ENCODE measurements at regions not wholly inside any gene's neighbourhood (a gene's known extent, or its start where the extent isn't known, plus 50 kb on each side); places are given as distances from the start of the nearest gene placed in this dataset.
"Not testable (repeated sequence)": the region's sequence is repeated elsewhere in the genome, so short reads cannot be mapped to it uniquely, and the experiment has no call there.

- Histone ChIP-seq H3K4me1 (peaks cover 12% of the 10 kb centered on the region), H3K27ac (no peak overlapping the region), H3K9me3 (no peaks in the 10 kb centered on the region), H3K4me3 (no peak overlapping the region), H3K4me2 (no peak overlapping the region)
- no peak for DNase-seq (ENCODE audit: low read depth in 1 of 2, low spot score in 1 of 2)
- ChIA-PET POLR2A (no interaction called here), CTCF (no interaction called here)
- no peak for FAIRE-seq
- 78% methylated on average over 6 of the region's 6 CpGs for WGBS (ENCODE audit: missing lambda C conversion rate)
- ATAC-seq = no peak
- TF ChIP-seq CBX2 (IDR thresholded peaks at IDR 0.05; ENCODE audit: borderline replicate concordance, low read depth) (no peak), MAX (IDR thresholded peaks at IDR 0.05) (no peak), JUN (IDR thresholded peaks at IDR 0.05) (no peak), HOXA7 (CRISPR knock-in tag; IDR thresholded peaks at IDR 0.05) (no peak), ZSCAN20 (CRISPR knock-in tag; IDR thresholded peaks at IDR 0.05) (no peak), HOXB13 (CRISPR knock-in tag; IDR thresholded peaks at IDR 0.05; ENCODE audit: low read depth) (no peak), ZFP36 (IDR thresholded peaks at IDR 0.05; ENCODE audit: borderline replicate concordance, partially characterized antibody) (no peak), NPAS2 (CRISPR knock-in tag; IDR thresholded peaks at IDR 0.05; ENCODE audit: borderline replicate concordance) (no peak), RARB (CRISPR knock-in tag; IDR thresholded peaks at IDR 0.05) (no peak), PHF8 (IDR thresholded peaks at IDR 0.05; ENCODE audit: borderline replicate concordance, low read depth) (no peak), E2F6 (IDR thresholded peaks at IDR 0.05; ENCODE audit: borderline replicate concordance, low read depth) (no peak)
These were observed 88.0 kb upstream of the BTN3A2 start for GRCh38 chr6:26276841-26277648.

DNA sequence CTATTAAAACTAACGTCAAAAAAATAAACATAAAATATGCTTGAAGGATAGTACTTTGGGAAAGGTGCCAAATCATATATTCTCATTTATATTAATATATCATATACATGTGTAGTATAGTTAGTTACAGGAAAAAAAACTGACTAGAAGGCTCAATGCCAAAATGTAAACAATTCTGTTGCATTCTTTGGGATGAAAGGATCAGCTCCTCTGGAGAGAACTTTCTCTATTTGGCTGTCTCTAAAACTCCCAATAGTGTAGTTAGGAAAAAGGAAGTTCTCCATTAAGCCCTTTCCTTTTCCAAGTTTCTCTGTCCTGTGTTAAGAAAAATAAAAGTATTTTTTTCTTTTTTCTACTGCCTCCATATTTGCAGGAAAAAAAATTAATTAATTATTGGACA, 86.5 kb upstream of the BTN3A2 start:
- DNase-seq (ENCODE audit: low read depth in 1 of 2, low spot score in 1 of 2) (no peak), ATAC-seq (no peak), FAIRE-seq (no peak)
- Histone ChIP-seq H3K4me2 (no peak overlapping the region), H3K4me3 (no peak overlapping the region), H3K27ac (no peak overlapping the region), H3K4me1 (peaks cover 24% of the 10 kb centered on the region), H3K9me3 (no peaks in the 10 kb centered on the region)
- 73% methylated on average over 1 of the region's 1 CpG for WGBS (ENCODE audit: missing lambda C conversion rate)
- ChIA-PET POLR2A (no interaction called here), CTCF (interaction anchor here (0.8 kb wide), 1 partner anchor 317 kb away, joined by 3 read pairs; no protein-coding TSS in a partner anchor)
- no peak for TF ChIP-seq PHF8 (IDR thresholded peaks at IDR 0.05; ENCODE audit: borderline replicate concordance, low read depth)
- no peak for TF ChIP-seq SMC3 (IDR thresholded peaks at IDR 0.05)
- no peak for TF ChIP-seq BHLHE40 (IDR thresholded peaks at IDR 0.05; ENCODE audit: low read depth, low read length)
- no peak for TF ChIP-seq HOXA7 (CRISPR knock-in tag; IDR thresholded peaks at IDR 0.05)
- TF ChIP-seq FOSB (CRISPR knock-in tag; IDR thresholded peaks at IDR 0.05) = no peak
- TF ChIP-seq E2F6 (IDR thresholded peaks at IDR 0.05; ENCODE audit: borderline replicate concordance, low read depth) = no peak
- TF ChIP-seq NFE2L2 (conservative IDR thresholded peaks at IDR 0.05; ENCODE audit: low read length) = no peak
- no peak for TF ChIP-seq ZNF302 (CRISPR knock-in tag; IDR thresholded peaks at IDR 0.05)
- TF ChIP-seq CTCF (IDR thresholded peaks at IDR 0.05) = no peak
- TF ChIP-seq RFX5 (IDR thresholded peaks at IDR 0.05) = no peak
- no peak for TF ChIP-seq POLR2AphosphoS2 (conservative IDR thresholded peaks at IDR 0.05; ENCODE audit: low read length)
- no peak for TF ChIP-seq SREBF2 (IDR thresholded peaks at IDR 0.05)
- no peak for TF ChIP-seq CEBPB (IDR thresholded peaks at IDR 0.05)
- no peak for TF ChIP-seq HDAC2 (IDR thresholded peaks at IDR 0.05)
- TF ChIP-seq NPAS2 (CRISPR knock-in tag; IDR thresholded peaks at IDR 0.05; ENCODE audit: borderline replicate concordance) = no peak
- TF ChIP-seq MAZ (IDR thresholded peaks at IDR 0.05; ENCODE audit: borderline replicate concordance, low read depth, low read length) = no peak
- TF ChIP-seq, protein P1, sequence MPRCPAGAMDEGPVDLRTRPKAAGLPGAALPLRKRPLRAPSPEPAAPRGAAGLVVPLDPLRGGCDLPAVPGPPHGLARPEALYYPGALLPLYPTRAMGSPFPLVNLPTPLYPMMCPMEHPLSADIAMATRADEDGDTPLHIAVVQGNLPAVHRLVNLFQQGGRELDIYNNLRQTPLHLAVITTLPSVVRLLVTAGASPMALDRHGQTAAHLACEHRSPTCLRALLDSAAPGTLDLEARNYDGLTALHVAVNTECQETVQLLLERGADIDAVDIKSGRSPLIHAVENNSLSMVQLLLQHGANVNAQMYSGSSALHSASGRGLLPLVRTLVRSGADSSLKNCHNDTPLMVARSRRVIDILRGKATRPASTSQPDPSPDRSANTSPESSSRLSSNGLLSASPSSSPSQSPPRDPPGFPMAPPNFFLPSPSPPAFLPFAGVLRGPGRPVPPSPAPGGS (IDR thresholded peaks at IDR 0.05) = no peak

- WGBS (ENCODE audit: missing lambda C conversion rate) = 88% methylated on average over 5 of the region's 5 CpGs
These were observed 85.6 kb upstream of the BTN3A2 start for GRCh38 chr6:26279371-26279770.

More at GRCh38 chr6:26279371-26279770, 85.6 kb upstream of the BTN3A2 start:
- H3K9me3 ChIP-seq; H3K27ac ChIP-seq; DNase-seq (ENCODE audit: low read depth in 1 of 2, low spot score in 1 of 2); H3K4me3 ChIP-seq; ATAC-seq; CTCF ChIA-PET; H3K4me2 ChIP-seq; POLR2A ChIA-PET; FAIRE-seq: not testable (repeated sequence)
- H3K4me1 ChIP-seq = peaks cover 24% of the 10 kb centered on the region

All from A549 (cell line).